Caco-2 (cell line): ENCODE measurements at regions not wholly inside any gene's neighbourhood (a gene's known extent, or its start where the extent isn't known, plus 50 kb on each side); places are given as distances from the start of the nearest gene placed in this dataset.

ENCODE experiments used
- BruUV-seq: library from RNA; stranded (reverse); fragments of 400-500 nt; replicated peaks from 2 replicates; lab custom pipeline; 2021; lab: Mats Ljungman, UMichigan
- CTCF ChIA-PET: fragments of 300-600 bp; sonication (Branson Sonifier 250); formaldehyde crosslinking; loops from one replicate; lab custom pipeline; 2022; ENCODE audit warnings: antibody characterized with exemption; lab: Charles Lee
- POLR2A ChIA-PET: fragments of 300-600 bp; sonication (Branson Sonifier 250); formaldehyde crosslinking; loops from one replicate; lab custom pipeline; 2022; ENCODE audit warnings: antibody characterized with exemption; lab: Charles Lee
- DNase-seq, 2 experiments: peaks; one replicate each; pipeline versions ENCODE4 v3.0.0 to v3.0.0-alpha.2; 2020 to 2022
- H3K27me3 ChIP-seq: replicated peaks from 2 replicates; pipeline ENCODE4 v1.6.0; 2011; ENCODE audit warnings: low read length; ENCODE audit not compliant: control insufficient read depth, insufficient read depth
- H3K36me3 ChIP-seq: 2 replicates; pipeline ENCODE4 v1.5.1; 2011; ENCODE audit warnings: low read length; ENCODE audit not compliant: control insufficient read depth, insufficient read depth
- H3K4me1 ChIP-seq: fragments of 250-450 bp; sonication (Bioruptor Pico); 2 replicates; pipeline ENCODE4 v1.5.1; 2020; ENCODE audit warnings: mild to moderate bottlenecking
- H3K4me3 ChIP-seq: 2 replicates; pipeline ENCODE4 v1.5.1; 2011; ENCODE audit warnings: low read depth, mild to moderate bottlenecking, control low read depth, low read length
- H3K9me3 ChIP-seq: fragments of 250-450 bp; sonication (Bioruptor Pico); 2 replicates; pipeline ENCODE4 v1.5.1; 2020; ENCODE audit warnings: mild to moderate bottlenecking, moderate library complexity
- H3K27ac Mint-ChIP-seq: one replicate; pipeline ENCODE4 v1.8.0; 2022; ENCODE audit warnings: mixed read lengths; ENCODE audit not compliant: unreplicated experiment
- H3K27me3 Mint-ChIP-seq: one replicate; pipeline ENCODE4 v1.8.0; 2022; ENCODE audit warnings: mixed read lengths; ENCODE audit not compliant: insufficient read depth, unreplicated experiment
- H3K36me3 Mint-ChIP-seq: one replicate; pipeline ENCODE4 v1.8.0; 2022; ENCODE audit warnings: mild to moderate bottlenecking, mixed read lengths; ENCODE audit not compliant: insufficient read depth, unreplicated experiment
- H3K4me1 Mint-ChIP-seq: one replicate; pipeline ENCODE4 v1.8.0; 2022; ENCODE audit warnings: low read depth, mixed read lengths; ENCODE audit not compliant: unreplicated experiment
- H3K4me3 Mint-ChIP-seq: one replicate; pipeline ENCODE4 v1.8.0; 2022; ENCODE audit warnings: mild to moderate bottlenecking, moderate library complexity, mixed read lengths; ENCODE audit not compliant: unreplicated experiment
- H3K9me3 Mint-ChIP-seq: one replicate; pipeline ENCODE4 v1.8.0; 2022; ENCODE audit warnings: mixed read lengths; ENCODE audit not compliant: unreplicated experiment
- intact Hi-C: fragments of 100-400 bp; cut with micrococcal nuclease; formaldehyde crosslinking; loops from one replicate; pipeline ENCODE4 v1.10.0; 2022; ENCODE audit not compliant: unreplicated experiment
- TF ChIP-seq, protein P1 (sequence below), 2 experiments: fragments of 200-600 bp in 1 of 2; IDR thresholded peaks; 1 replicate in 1 of 2; 2 replicates in 1 of 2; pipeline versions ENCODE4 v1.5.1 to v1.8.0; 2011 to 2022; ENCODE audit warnings: antibody characterized with exemption in 1 of 2, control low read depth in 1 of 2, inconsistent platforms in 1 of 2, low read depth in 1 of 2, low read length in 1 of 2, mild to moderate bottlenecking in 1 of 2, moderate library complexity in 1 of 2; ENCODE audit not compliant: insufficient read depth in 1 of 2, severe bottlenecking in 1 of 2, unreplicated experiment in 1 of 2

DNA sequence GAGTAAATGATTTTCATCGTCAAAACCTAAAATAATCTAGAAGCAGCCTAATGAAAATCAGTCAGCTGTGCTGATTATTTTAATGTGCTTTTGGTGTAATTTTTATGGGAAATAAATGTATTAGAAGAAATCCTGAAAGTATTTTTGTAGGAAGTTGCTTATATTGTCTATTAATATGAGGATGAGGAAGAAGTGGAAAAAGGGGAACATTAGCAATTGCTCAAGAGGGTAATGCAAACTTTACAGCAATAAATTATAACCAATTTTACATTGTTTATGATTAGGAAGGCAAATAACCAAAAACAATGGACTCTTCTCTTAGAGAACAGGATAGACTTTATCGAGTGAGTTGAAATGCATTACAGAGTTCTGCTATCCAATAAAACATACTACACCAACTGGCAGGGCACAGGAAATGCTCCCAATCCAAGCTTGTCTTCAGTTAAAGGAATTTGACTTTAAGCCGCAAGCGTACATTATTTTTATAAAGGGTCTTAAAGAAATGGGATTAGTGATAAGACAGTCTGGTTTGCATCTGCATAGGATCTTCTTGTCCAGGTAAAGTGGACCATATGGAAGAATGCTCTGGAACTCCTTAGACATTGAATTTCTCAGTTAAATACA is 374.8 kb downstream of the PDGFC start:
- no peaks in the 10 kb centered on the region for H3K36me3 ChIP-seq
- Mint-ChIP-seq H3K9me3 (peaks cover 16% of the 10 kb centered on the region), H3K4me1 (peaks cover 7% of the 10 kb centered on the region), H3K27ac (no peak overlapping the region), H3K27me3 (no peaks in the 10 kb centered on the region), H3K36me3 (no peaks in the 10 kb centered on the region), H3K4me3 (no peak overlapping the region)
- no peaks in the 10 kb centered on the region for H3K9me3 ChIP-seq
- no peak for DNase-seq
- TF ChIP-seq, protein P1, sequence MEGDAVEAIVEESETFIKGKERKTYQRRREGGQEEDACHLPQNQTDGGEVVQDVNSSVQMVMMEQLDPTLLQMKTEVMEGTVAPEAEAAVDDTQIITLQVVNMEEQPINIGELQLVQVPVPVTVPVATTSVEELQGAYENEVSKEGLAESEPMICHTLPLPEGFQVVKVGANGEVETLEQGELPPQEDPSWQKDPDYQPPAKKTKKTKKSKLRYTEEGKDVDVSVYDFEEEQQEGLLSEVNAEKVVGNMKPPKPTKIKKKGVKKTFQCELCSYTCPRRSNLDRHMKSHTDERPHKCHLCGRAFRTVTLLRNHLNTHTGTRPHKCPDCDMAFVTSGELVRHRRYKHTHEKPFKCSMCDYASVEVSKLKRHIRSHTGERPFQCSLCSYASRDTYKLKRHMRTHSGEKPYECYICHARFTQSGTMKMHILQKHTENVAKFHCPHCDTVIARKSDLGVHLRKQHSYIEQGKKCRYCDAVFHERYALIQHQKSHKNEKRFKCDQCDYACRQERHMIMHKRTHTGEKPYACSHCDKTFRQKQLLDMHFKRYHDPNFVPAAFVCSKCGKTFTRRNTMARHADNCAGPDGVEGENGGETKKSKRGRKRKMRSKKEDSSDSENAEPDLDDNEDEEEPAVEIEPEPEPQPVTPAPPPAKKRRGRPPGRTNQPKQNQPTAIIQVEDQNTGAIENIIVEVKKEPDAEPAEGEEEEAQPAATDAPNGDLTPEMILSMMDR (IDR thresholded peaks at IDR 0.05; ENCODE audit: insufficient read depth in 1 of 2, low read depth in 1 of 2, low read length in 1 of 2, severe bottlenecking in 1 of 2, unreplicated experiment in 1 of 2), result no peak
- no TSS peak for BruUV-seq
- H3K4me3 ChIP-seq, result no peak overlapping the region
- ChIA-PET CTCF (no interaction called here), POLR2A (no interaction called here)
- no peaks in the 10 kb centered on the region for H3K27me3 ChIP-seq
- intact Hi-C loops, result loop anchor here (10.0 kb wide), 2 partner anchors 78 to 378 kb away; partner anchors contain the start of gene PDGFC
- peaks cover 11% of the 10 kb centered on the region; the same call in 1 of the 2 replicates for H3K4me1 ChIP-seq

DNA sequence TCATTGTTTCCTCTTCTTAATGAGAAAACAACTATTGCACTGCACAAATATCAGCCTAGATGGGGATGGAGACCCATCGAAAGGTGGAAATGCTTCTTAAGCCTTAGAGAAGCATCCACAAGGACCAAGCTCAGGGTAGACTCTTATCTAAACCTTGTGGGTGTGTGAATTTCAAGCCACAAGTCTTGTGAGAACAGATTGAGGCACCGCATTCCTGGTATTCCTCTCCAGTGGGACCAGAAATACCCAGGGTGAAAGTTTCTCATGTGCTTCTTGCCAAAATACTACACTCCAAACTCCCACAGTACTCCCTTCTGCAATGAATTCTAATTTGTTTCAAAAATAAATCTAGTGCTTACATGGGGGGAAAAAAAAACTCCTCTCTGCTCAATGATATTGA is 375.6 kb downstream of the PDGFC start:
- Histone ChIP-seq H3K36me3 (no peaks in the 10 kb centered on the region), H3K4me1 (peaks cover 11% of the 10 kb centered on the region; the same call in 1 of the 2 replicates), H3K27me3 (no peaks in the 10 kb centered on the region), H3K9me3 (no peaks in the 10 kb centered on the region), H3K4me3 (no peak overlapping the region)
- no peak overlapping the region for H3K27ac Mint-ChIP-seq
- H3K4me3 Mint-ChIP-seq, result no peak overlapping the region
- ChIA-PET CTCF (no interaction called here), POLR2A (no interaction called here)
- peaks cover 7% of the 10 kb centered on the region for H3K4me1 Mint-ChIP-seq
- H3K36me3 Mint-ChIP-seq, result no peaks in the 10 kb centered on the region
- DNase-seq, result no peak
- no TSS peak for BruUV-seq
- H3K27me3 Mint-ChIP-seq, result no peaks in the 10 kb centered on the region
- peaks cover 8% of the 10 kb centered on the region for H3K9me3 Mint-ChIP-seq
- intact Hi-C loops, result loop anchor here (10.0 kb wide), 2 partner anchors 79 to 379 kb away; partner anchors contain the start of gene PDGFC
- TF ChIP-seq, protein P1 (IDR thresholded peaks at IDR 0.05; ENCODE audit: insufficient read depth in 1 of 2, low read depth in 1 of 2, low read length in 1 of 2, severe bottlenecking in 1 of 2, unreplicated experiment in 1 of 2), result no peak

DNA sequence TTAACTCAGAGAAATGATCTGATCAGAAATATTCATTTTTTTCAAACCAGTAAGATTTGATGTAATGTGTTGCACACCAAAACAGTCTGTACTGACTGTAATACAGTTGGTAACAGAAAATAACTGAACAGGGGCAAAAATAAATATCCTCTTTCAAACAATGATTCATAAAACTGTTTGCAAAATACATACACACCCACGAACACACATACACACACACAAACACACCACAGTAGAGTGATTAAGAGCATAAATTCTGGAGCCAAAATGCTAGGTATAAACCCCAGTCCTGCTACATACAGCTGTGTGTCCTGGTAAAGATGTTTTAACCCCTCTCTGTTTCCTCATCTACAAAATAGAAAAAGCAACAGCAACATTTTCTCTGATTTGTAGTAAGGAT is 376.6 kb downstream of the PDGFC start:
- Histone ChIP-seq H3K4me3 (no peak overlapping the region), H3K27me3 (no peaks in the 10 kb centered on the region), H3K9me3 (no peaks in the 10 kb centered on the region), H3K36me3 (no peaks in the 10 kb centered on the region), H3K4me1 (peaks cover 11% of the 10 kb centered on the region; the same call in 1 of the 2 replicates)
- DNase-seq, result no peak
- Mint-ChIP-seq H3K4me1 (peaks cover 7% of the 10 kb centered on the region), H3K27me3 (no peaks in the 10 kb centered on the region), H3K27ac (no peak overlapping the region), H3K9me3 (no peaks in the 10 kb centered on the region), H3K36me3 (no peaks in the 10 kb centered on the region), H3K4me3 (no peak overlapping the region)
- no TSS peak for BruUV-seq
- intact Hi-C loops, result loop anchor here (10.0 kb wide), 2 partner anchors 80 to 380 kb away; partner anchors contain the start of gene PDGFC
- TF ChIP-seq, protein P1 (IDR thresholded peaks at IDR 0.05; ENCODE audit: insufficient read depth in 1 of 2, low read depth in 1 of 2, low read length in 1 of 2, severe bottlenecking in 1 of 2, unreplicated experiment in 1 of 2), result no peak
- ChIA-PET CTCF (no interaction called here), POLR2A (no interaction called here)
